ENCODE measurements at regions not wholly inside any gene's neighbourhood (a gene's known extent, or its start where the extent isn't known, plus 50 kb on each side); places are given as distances from the start of the nearest gene placed in this dataset.
A peak's percentile ranks its signal among the peaks of the same experiment; 100 is the strongest.

DNA sequence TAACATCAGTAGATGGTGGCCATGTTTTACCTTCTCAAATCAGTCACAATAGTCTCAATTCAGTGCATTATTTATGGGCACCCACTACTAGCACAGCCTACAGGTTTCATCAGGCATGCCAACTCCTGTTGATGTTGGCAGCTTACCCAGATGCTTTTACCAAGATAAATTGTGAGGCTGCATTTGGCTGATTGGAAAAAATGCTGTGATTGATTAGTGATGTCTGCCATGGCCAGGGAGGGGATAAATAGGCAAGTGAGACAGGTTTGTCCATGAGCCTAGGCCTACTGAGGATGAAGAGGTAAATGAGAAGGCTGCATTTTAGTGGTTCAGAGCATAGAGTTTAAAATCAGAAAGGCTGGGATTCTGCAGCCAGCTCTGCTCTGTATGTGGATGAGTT lies 227.1 kb downstream of the NFATC2 start:
- TF ChIP-seq, protein P1, sequence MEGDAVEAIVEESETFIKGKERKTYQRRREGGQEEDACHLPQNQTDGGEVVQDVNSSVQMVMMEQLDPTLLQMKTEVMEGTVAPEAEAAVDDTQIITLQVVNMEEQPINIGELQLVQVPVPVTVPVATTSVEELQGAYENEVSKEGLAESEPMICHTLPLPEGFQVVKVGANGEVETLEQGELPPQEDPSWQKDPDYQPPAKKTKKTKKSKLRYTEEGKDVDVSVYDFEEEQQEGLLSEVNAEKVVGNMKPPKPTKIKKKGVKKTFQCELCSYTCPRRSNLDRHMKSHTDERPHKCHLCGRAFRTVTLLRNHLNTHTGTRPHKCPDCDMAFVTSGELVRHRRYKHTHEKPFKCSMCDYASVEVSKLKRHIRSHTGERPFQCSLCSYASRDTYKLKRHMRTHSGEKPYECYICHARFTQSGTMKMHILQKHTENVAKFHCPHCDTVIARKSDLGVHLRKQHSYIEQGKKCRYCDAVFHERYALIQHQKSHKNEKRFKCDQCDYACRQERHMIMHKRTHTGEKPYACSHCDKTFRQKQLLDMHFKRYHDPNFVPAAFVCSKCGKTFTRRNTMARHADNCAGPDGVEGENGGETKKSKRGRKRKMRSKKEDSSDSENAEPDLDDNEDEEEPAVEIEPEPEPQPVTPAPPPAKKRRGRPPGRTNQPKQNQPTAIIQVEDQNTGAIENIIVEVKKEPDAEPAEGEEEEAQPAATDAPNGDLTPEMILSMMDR (IDR thresholded peaks at IDR 0.05; ENCODE audit: low read depth, low read length): no peak
- DNase-seq (ENCODE audit: low read depth in 2 of 2): no peak
- H3K4me3 ChIP-seq (replicated peaks in 1 of 2; ENCODE audit: low read depth in 2 of 2, low read length in 2 of 2): no peak overlapping the region

DNA sequence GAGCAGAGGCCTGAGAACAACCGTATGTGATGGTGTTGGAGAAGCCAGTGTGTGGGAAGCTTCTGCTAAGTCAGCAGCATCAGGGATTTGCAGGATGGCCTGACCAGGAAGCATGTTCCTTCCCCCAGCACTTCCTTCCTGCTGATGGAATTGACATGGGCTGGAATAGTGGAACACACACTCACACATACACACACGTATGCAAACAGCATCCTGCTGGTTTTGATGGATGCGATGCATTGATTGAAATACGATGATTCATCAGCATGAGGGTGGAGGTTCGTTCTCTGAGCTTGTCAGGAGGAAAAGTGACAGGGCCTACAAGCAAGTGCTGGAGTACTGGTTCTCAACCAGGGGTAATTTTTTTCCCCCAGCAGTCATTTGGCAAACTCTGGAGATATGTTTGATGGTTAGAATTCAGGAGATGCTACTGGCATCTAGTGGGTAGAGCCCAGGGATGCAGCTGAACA lies 229.1 kb downstream of the NFATC2 start:
- no peak overlapping the region for H3K4me3 ChIP-seq (replicated peaks in 1 of 2; ENCODE audit: low read depth in 2 of 2, low read length in 2 of 2)
- TF ChIP-seq, protein P1 (IDR thresholded peaks at IDR 0.05; ENCODE audit: low read depth, low read length): no peak
- DNase-seq (ENCODE audit: low read depth in 2 of 2): no peak

DNA sequence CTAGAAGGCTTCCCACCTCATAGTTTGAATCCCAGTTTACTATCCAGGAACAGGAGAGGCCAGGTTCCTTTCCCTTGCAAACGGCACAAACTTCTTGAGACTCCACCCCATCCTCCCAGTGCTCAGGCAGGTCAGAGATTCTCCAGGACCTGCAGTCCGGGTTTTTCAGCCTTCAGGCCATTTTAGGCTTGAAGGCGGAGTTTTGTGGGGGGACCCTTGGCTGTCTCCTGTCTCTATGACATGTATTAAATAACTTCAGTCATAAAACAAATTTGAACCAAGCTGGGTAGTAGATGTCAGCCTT lies 230.1 kb downstream of the NFATC2 start:
- TF ChIP-seq, protein P1 (IDR thresholded peaks at IDR 0.05; ENCODE audit: low read depth, low read length): no peak
- DNase-seq (ENCODE audit: low read depth in 2 of 2): no peak
- no peak overlapping the region for H3K4me3 ChIP-seq (replicated peaks in 1 of 2; ENCODE audit: low read depth in 2 of 2, low read length in 2 of 2)

DNA sequence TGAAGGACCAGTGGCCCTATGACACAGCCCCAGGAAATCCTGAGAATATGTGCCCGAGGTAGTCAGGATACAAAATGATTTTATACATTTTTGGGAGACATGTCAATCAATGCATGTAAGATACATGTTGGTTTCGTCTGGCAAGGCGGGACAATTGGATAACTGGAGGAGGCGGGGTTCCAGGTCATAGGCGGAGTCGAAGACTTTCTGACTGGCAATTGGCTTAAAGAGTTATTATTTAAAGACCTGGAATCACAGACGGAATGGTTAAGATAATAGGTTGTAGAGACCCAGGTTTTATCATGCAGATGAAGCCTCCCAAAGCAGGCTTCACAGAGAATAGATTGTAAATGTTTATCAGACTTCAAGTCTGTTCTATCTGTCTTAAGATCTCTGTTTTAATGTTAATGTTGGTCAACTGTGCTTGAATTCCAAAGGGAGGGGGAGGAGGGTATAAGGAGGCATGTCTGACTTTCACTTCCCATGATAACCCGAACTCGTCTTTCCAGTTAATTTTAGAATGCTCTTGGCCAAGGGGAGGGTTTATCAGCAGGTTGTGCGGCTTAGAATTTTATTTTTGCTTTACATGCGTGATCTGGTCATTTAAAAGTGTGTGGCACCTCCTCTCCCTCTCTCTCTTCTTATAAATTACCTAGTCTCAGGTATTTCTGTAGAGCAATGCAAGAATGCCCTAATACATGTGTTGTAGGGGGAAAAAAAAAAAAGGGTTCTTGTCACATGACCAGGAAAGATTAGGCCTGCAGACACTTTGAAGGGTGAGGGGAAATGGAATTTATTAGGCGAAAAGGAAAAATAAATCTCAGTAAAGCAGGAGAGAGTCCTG lies 230.7 kb downstream of the NFATC2 start:
- H3K4me3 ChIP-seq (replicated peaks in 1 of 2; ENCODE audit: low read depth in 2 of 2, low read length in 2 of 2): no peak overlapping the region
- TF ChIP-seq, protein P1 (IDR thresholded peaks at IDR 0.05; ENCODE audit: low read depth, low read length): no peak
- DNase-seq (ENCODE audit: low read depth in 2 of 2): no peak

- TF ChIP-seq, protein P1 (IDR thresholded peaks at IDR 0.05; ENCODE audit: low read depth, low read length): no peak
- DNase-seq (ENCODE audit: low read depth in 2 of 2): peak; percentile 23 to 73
- H3K4me3 ChIP-seq (replicated peaks in 1 of 2; ENCODE audit: low read depth in 2 of 2, low read length in 2 of 2): no peak overlapping the region
These were observed 232.3 kb downstream of the NFATC2 start for GRCh38 chr20:51310216-51310615.

DNA sequence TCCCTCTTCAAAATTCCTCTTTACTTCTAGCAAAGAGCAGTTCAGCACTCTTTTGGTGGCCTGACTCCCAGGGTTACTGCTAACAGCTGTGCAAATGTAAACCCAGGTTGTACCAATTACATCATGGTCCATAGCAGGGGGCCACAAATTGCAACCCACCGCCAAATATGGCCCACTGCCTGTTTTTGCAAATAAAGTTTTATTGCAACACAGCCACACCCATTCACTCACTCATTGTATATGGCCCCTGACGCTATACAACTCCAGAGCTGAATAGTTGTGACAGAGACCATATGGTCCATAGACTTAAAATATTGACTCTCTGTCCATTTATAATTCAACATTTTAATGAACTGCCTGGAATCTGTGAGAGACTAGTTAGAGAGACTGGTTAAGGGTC lies 233.4 kb downstream of the NFATC2 start:
- no peak for DNase-seq (ENCODE audit: low read depth in 2 of 2)
- H3K4me3 ChIP-seq (replicated peaks in 1 of 2; ENCODE audit: low read depth in 2 of 2, low read length in 2 of 2): no peak overlapping the region
- TF ChIP-seq, protein P1 (IDR thresholded peaks at IDR 0.05; ENCODE audit: low read depth, low read length): no peak

Data from cardiac fibroblast (primary cell).